Kidney epithelial cell (primary cell): ENCODE measurements at regions not wholly inside any gene's neighbourhood (a gene's known extent, or its start where the extent isn't known, plus 50 kb on each side); places are given as distances from the start of the nearest gene placed in this dataset.

Experiments
- DNase-seq: peaks from one replicate; pipeline ENCODE4 v3.0.0-alpha.2; 2010; ENCODE audit warnings: low read depth
- H3K27me3 ChIP-seq: 2 replicates; pipeline ENCODE4 v1.6.0; 2011; ENCODE audit warnings: low read length; ENCODE audit not compliant: control insufficient read depth, insufficient read depth
- H3K36me3 ChIP-seq: 2 replicates; pipeline ENCODE4 v1.5.1; 2011; ENCODE audit warnings: low read length; ENCODE audit not compliant: control insufficient read depth, insufficient read depth
- H3K4me3 ChIP-seq: 2 replicates; pipeline ENCODE4 v1.5.1; 2011; ENCODE audit warnings: low read depth, mild to moderate bottlenecking, control low read depth, low read length
- TF ChIP-seq, protein P1 (sequence below): IDR thresholded peaks from 2 replicates; pipeline ENCODE4 v1.5.1; 2011; ENCODE audit warnings: mild to moderate bottlenecking, moderate library complexity, low read length, control low read depth, inconsistent platforms; ENCODE audit not compliant: insufficient read depth, poor library complexity, severe bottlenecking

DNA sequence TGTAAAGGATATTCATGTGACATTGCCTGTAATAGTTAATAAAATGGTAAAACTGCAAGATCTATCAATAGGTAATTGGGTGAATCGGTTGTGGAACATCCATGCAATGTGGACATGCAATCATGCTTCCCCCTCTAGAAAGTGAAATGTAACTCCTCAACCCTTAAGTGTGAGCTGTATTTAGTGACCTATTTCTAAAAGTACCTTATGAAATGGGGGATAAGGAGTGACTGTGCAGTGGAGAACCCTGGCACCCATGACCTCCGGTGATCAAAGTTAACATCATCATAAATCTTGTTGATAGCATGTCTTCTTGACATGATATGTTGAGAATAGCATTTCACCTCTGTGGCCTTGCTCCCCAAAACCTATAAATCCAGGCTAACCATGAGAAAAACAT, 53.6 kb upstream of the PPARGC1A start:
- TF ChIP-seq, protein P1, sequence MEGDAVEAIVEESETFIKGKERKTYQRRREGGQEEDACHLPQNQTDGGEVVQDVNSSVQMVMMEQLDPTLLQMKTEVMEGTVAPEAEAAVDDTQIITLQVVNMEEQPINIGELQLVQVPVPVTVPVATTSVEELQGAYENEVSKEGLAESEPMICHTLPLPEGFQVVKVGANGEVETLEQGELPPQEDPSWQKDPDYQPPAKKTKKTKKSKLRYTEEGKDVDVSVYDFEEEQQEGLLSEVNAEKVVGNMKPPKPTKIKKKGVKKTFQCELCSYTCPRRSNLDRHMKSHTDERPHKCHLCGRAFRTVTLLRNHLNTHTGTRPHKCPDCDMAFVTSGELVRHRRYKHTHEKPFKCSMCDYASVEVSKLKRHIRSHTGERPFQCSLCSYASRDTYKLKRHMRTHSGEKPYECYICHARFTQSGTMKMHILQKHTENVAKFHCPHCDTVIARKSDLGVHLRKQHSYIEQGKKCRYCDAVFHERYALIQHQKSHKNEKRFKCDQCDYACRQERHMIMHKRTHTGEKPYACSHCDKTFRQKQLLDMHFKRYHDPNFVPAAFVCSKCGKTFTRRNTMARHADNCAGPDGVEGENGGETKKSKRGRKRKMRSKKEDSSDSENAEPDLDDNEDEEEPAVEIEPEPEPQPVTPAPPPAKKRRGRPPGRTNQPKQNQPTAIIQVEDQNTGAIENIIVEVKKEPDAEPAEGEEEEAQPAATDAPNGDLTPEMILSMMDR = no peak
- no peaks in the 10 kb centered on the region for H3K27me3 ChIP-seq
- DNase-seq = no peak

DNA sequence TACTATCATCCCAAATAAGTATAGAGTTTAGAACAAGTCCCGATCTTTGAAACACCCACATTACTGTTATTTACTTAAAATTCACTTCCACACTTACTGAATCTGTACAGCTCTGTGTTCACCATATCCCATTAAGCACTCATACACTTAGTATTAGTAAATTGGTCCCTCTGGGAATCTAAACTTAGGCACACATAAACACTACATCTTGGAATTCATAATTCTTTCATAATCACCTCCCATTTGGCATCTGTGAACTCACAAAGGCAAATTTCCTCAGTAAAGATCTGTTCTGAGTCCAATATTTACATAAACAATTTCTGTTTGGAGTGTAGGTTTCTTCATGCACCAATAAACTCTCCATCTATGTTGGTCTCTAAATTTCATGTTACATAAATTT, 52.6 kb upstream of the PPARGC1A start:
- Histone ChIP-seq H3K27me3 (no peaks in the 10 kb centered on the region), H3K36me3 (no peaks in the 10 kb centered on the region), H3K4me3 (no peak overlapping the region)
- no peak for DNase-seq
- TF ChIP-seq, protein P1 = no peak

More for the DNA sequence above, 53.6 kb upstream of the PPARGC1A start:
- Histone ChIP-seq H3K4me3 (no peak overlapping the region), H3K36me3 (no peaks in the 10 kb centered on the region)
